SIG-M5 treated with dmso at 0.1 percent for 504 hours (cell line): ENCODE measurements at regions not wholly inside any gene's neighbourhood (a gene's known extent, or its start where the extent isn't known, plus 50 kb on each side); places are given as distances from the start of the nearest gene placed in this dataset.
"Not testable (repeated sequence)": the region's sequence is repeated elsewhere in the genome, so short reads cannot be mapped to it uniquely, and the experiment has no call there.

ENCODE experiments used
- DNase-seq: peaks from one replicate; lab custom pipeline; 2025; ENCODE audit not compliant: unreplicated experiment; lab: John Stamatoyannopoulos, UW

- DNase-seq: not testable (repeated sequence)
Measured at GRCh38 chr10:29363930-29364329, 75.1 kb downstream of the LYZL1 start.

- DNase-seq: not testable (repeated sequence)
Measured at GRCh38 chr10:29366206-29366605, 77.3 kb downstream of the LYZL1 start.

DNA sequence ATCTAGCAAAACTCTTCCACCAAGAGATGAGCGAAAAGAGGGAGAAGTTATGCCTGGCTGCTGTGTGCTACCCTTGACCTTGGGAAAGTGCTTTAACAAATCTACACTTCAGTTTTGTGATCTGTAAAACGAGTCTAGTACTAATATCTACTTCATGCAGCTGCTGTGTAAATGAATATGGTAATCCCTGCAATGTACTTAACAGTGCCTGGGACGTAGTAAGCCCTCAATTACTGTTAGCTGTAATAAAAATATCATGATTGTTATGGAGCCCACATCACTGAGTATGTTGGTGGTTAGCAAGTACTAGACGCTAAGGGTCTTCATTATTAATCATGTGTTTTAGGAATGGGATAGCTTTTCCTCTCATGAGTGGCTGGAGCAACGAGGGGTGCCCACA lies 80.5 kb downstream of the LYZL1 start:
- no peak for DNase-seq

- DNase-seq: no peak
Measured at GRCh38 chr10:29370097-29371092, 81.5 kb downstream of the LYZL1 start.

- no peak for DNase-seq
Measured at GRCh38 chr10:29372920-29373319, 84.0 kb downstream of the LYZL1 start.

DNA sequence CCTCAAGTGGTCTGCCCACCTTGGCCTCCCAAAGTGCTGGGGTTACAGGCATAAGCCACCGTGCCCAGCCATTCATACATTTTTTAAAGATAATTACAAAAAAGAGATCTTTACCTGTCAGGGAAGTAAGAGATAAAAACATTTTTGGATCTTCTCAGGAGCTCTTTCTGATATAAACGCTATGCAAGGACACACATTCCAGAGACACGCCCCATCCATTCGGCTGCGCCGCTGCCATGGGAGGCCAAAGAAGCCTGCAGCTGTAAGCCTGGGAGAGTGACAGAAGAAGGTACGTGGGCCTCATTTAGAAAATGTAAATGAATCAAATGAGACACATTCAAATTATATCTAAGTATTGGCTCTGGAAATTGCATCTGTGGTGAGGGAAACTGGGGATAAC lies 85.3 kb downstream of the LYZL1 start:
- DNase-seq: no peak

- DNase-seq: no peak
Measured at GRCh38 chr10:29375888-29376287, 87.0 kb downstream of the LYZL1 start.

GRCh38 chr10:29377333-29377961 lies 88.6 kb downstream of the LYZL1 start:
- peak; percentile 15 for DNase-seq

DNA sequence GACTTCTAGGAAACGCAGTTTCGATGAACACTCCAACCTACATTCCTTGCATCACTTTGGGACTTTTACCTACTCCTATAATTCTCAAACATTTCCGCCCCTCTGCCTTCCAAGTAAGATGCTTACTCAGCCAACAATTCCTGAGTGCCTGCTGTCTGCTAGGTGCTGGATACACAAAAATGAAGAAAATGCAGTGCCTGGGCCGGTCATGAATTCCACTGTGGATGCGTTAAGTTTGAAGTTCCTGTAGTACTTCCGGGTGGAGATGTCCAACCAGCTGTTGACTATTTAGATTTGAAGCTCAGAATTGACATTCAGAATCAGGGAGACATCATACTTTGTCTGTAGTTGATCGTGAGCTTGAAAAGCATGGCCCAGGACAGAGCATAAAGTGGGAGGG lies 89.2 kb downstream of the LYZL1 start:
- no peak for DNase-seq

DNA sequence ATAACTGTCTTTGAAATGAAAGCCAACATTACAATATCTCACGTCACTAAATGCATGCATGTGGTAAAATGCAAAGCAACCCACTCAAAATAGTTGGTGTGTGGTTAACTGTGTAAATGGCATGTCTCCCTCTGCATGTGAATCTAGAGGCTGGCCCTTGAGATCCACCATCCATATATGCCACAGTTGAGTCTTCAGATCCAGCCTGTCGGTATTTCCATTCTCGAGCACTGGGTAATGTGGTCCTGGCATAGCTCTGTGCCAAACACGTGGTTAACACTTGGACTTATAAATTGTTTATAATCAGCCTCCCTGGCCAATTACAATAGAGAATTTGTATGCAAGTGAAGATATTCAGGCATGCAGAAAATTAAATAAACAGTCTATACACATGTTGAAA lies 90.3 kb downstream of the LYZL1 start:
- no peak for DNase-seq

GRCh38 chr10:29379777-29380598 lies 91.1 kb downstream of the LYZL1 start:
- DNase-seq: not testable (repeated sequence)

DNA sequence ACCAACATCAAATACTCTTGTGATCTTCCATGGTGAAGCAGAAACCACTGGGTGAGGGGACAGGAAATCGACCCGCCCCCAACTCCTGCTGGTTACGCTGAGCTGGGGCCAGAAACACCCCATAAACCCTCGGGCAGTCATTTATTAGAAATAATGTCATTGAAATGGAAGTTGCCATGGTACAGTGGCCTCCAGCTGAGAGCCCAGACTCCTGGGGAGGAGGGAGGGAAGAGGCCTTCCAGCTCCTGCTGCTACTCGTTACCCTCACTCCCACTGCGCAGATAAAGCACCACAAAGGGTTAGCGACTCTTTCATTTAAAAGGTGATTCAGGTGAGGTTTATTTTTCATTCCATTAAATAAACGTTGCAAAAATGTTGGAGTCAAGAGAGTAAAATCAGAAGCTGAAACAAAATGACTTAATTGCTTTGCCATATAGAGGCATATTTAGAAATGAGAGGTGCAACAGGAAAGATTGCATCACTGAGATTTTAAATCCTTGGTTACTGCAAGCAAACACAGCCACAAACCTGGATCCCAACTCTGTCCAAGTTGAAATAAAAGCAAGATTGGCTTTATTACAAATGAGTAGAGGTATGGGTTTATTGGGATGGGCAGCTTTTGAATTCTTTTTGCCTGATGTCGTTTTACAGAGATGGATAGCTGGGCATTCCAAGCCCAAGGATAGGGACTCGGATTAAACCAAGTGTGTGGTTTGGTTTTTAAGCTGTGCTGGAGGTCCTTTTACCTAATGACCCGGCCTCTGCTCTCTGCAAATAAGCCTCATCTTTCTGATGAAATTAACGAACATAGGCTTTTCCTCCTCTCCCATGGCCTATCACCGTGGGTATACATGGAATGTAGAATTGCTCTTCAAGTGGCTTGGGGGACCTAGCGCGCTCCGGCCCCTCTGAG lies 92.0 kb downstream of the LYZL1 start:
- DNase-seq: not testable (repeated sequence)

DNA sequence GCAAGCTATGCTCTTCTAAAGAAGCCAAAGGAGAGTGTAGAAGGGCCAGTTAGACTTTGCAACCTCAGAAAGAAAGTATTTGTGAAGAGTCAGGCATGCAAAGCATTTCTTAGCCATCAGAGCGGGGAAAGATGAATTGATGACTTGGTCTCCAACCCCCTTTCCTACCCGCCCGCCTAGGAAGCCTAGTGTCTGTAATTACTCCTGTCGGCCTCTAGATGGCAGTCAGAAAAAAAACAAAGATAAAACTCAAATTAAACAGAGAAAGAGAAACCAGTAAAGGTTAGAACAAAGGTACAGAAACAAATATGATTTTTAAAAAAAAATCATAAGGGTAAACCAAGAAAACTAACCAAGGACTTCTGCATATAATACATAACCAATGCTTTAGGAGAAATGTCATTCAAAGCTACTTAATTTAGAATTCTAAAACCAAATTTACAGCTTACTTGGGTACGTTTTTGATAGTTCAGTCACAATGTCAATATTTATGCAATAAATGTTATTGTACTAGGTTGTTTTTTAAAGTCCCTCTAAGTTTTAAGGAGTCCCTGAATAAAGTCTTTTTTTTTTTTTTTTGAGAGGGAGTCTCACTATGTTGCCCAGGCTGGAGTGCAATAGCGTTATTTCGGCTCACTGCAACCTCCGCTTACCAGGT lies 97.6 kb downstream of the LYZL1 start:
- peak; percentile 55 for DNase-seq

- DNase-seq: no peak
Measured at GRCh38 chr10:29387269-29387668, 98.4 kb downstream of the LYZL1 start.

- not testable (repeated sequence) for DNase-seq
Measured at GRCh38 chr10:29388112-29388511, 99.2 kb downstream of the LYZL1 start.

DNA sequence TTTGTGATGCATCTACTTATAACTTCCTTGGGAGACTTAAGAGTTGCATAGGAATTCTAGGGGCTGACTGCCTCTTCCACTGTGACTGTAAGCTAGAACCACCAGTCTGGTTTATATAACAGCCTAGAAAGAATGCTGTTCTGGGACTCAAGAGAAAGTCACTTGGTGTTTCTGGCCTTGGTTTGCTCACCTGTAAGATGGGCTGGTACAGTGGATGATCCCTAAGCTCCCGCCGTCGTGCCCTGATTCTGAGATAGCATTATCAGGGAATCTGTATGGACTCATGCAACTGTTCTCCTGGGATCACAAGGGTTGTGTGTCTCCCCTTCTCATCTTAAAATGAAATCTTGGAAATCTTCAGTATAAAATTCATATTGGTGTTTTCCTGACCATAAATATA lies 100.6 kb downstream of the LYZL1 start:
- DNase-seq: no peak

GRCh38 chr10:29389935-29390334 lies 101.1 kb downstream of the LYZL1 start:
- no peak for DNase-seq

- peak; percentile 29 for DNase-seq
Measured at GRCh38 chr10:29392376-29393021, 103.6 kb downstream of the LYZL1 start.

GRCh38 chr10:29394321-29394932 lies 105.6 kb downstream of the LYZL1 start:
- DNase-seq: no peak
